NCI-H510A (cell line): ENCODE measurements at regions not wholly inside any gene's neighbourhood (a gene's known extent, or its start where the extent isn't known, plus 50 kb on each side); places are given as distances from the start of the nearest gene placed in this dataset.

Source experiments
- DNase-seq: peaks from one replicate; lab custom pipeline; 2025; lab: John Stamatoyannopoulos, UW

DNA sequence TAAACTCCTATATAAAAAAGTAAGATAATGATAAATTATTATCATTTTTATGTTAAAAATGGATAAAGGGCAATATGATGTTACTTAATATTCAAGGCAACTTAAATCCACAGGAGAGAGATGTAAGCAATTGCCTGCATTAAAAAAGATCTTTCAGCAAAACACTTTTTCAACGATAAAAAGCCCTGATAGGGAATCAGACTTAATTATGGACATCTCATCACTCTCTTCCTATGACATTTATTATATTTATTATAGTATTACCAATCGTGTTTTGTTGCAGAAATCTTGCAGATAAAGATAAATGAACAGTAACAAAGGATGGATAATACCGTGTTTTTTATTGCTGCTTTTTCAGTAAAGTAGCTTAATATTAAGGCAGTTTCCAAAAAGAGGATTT, 178.5 kb downstream of the SH2D1A start:
- no peak for DNase-seq

DNA sequence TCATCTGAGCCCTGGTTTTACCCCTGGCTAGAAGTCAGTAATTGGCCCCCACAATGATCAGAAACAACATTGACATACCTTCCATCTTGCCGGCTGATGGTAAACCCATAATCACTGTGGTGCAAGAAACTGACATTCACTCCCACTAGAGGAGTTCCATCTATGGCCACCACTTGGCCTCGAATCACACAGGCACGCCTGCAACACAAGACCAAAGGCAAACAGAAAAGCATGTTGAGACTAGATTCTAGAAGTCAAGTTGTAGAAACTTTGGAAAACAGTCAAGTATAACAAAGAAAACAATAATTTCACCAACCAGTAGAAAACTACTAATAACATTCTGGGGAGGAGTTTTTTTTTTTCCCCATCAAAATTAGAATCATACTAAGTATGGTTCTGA, 183.4 kb downstream of the SH2D1A start:
- DNase-seq, result no peak

DNA sequence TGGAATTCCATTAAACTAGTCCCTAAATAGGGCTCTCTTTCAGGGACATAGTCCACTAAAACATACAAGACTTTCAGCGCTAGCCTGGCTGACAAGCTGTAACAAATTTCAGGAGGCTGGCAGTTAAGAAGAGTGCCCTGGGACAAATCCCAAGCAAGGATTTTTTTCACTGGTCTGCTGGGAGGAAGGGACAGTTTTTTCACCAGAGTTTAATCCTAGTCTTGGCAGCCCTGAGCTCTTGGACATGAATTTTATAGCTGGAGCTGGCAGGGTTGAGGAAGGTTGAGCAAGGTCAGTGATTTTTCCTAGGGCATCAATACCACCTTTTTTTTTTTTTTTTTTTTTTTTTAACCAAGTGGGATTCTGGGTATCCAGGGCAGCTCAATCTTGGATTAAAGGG, 184.4 kb downstream of the SH2D1A start:
- DNase-seq, result no peak

DNA sequence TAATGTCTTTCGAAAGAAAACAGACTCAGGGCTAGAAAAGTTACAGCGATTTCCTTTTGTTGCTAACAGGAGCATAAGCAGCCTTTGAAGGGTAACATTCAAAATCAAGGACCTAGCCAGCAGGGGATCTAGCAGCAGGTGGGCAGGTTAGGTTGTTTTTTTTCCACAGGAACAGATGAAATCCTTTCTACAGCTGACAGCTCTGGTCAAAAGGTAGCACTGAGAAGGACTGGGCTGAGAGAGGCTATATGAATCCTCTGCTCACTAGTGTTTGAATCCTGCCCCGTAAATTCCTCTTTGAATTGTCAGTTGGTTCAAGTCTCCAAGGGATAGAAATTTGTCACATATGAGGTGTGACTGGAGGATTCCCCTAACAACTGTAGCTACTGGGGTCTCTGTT, 188.2 kb downstream of the SH2D1A start:
- no peak for DNase-seq

DNA sequence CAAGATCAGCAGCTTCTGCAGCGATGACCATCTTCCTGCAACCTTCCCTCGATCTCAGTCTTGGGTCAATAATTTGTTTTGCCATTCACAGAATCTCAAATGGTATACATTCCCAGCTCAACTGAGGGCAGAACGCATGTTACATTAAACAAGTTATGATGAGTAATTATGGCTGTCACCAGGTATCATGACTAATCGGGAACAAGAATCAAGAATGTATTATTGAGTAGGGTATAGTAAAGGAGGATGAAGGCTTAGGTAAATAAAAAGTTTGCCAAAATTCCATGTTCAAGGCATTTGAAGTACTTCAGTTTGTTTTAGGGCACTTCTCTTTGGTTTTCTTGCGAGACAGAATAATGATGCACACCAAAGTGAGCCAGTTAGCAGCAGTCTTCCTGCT, 194.1 kb downstream of the SH2D1A start:
- no peak for DNase-seq

DNA sequence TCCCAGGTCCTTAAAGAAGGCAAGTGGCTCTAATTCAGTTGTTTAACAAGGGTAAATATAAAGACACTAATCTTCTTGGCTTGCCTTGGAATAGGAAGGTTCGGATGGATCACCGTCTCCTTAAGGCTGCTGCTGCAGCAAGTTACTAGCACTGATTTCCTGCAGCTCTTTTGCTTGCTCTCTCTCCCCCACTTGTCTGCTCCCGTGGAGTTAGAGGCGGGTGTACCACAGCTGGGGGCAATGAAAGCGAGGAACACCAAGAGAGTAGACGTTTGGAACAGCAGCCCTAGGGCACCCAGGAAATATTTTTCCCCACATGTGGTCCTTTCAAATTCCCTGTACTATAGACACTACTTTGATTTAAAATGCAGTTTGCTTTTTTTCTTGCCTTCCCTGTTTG, 202.2 kb downstream of the SH2D1A start:
- no peak for DNase-seq

DNA sequence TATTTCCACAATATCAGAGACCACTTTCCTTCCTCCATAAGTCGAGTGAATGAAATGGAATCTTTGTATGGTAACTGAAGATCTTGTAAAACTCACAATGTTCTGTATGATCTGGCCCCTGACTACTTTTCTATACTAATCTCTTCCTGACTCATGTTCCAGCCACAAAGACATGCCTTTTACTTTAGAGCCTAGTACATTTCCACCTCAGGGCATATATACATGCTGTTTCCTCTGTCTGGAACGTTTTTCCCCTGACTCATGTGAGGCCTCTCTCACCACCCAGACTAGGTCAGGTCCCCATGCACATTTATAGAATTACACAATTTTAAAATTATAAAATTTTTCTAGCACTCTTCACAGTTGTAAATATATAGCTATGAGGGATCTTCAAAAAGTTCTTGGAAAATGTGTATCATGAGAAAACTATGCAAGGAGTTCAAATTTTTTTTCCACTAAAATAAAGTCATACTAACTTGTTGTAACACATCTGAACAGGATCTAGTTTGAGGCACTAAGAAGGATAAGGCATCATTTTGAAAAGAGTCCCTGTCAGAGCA, 208.8 kb downstream of the SH2D1A start:
- no peak for DNase-seq

DNA sequence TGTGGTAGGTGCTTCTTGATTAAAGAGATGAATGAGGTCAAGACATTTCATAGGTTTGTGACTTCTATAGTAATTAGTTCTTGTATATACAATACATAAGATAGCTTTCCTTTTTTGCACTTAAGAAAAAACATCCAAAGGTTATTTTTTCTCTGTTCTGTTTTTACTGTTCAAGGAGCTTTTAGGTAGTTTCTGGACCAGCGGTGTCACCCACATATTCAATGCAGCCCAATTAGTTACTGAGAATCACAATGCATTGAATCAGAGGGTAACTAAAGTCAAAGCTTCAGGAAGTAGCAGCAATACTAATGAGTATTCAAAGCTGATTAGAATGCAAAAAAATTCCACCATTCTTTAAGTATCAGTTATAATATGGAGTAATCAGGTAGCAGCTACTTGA, 211.6 kb downstream of the SH2D1A start:
- DNase-seq, result no peak

DNA sequence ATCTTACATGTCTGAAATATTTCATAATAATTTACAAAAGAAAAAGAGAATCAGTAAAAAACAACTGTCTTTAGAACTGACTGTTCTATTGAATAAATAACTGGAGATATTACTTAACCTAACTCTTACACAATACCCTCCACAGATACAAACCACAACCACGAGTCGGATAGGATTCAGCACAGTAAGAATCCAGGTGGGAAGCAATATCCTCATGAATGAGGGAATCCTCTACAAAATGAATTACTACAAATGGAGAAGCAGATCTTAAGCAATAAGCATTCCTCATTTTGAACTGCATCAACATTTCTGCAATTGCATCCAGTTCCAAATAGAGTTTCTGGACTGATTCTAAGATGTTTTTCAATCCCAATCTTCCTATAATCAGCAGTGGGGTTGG, 227.1 kb downstream of the SH2D1A start:
- no peak for DNase-seq

DNA sequence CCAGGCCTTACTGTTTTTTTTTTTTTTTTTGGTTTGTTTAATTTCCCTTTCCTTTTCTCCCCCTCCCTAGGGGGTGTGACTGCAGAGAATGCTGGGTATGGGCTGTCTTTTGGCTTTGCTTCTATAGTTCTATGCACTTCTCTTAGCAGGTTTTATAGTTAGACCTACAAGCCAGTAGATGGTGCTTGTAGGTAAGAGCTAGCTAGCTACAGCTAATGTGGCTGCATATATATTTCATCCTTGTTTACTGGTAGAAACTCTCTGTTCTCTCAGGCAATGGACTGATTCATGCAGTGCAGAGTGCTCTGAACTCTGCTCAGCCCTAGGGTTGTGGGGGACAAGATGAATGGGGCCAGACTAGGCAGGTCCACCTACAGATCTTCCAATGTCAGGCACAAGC, 246.4 kb downstream of the SH2D1A start:
- DNase-seq, result no peak

DNA sequence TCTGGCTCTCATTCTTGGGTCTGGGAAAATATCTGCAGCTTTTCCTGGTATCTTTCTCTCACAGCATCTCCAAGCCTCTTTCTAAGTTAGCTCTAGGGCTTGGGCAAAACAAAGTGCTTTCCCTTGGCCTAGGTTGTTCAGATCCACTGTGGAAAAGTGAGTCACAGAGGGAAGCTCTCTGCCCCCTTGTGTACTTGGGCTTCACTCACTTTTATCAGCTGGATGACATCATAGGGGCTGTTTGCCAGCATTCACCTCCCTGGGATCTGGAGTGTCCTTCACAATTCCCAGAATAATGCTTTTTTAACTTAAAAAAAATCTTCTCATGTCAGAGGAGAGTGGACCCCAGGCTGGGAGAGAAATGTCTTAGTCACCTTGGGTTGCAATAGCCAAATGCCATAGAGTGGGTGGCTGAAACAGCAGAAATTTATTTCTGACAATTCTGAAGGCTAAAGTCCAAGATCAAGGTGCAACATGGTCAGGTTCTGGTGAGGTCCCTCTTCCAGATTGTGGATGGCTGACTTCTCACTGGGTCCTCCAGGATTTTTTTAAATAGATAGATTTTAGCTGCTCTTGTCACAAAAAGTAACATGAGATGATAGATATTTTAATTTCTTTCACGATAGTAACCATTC, 247.8 kb downstream of the SH2D1A start:
- no peak for DNase-seq

DNA sequence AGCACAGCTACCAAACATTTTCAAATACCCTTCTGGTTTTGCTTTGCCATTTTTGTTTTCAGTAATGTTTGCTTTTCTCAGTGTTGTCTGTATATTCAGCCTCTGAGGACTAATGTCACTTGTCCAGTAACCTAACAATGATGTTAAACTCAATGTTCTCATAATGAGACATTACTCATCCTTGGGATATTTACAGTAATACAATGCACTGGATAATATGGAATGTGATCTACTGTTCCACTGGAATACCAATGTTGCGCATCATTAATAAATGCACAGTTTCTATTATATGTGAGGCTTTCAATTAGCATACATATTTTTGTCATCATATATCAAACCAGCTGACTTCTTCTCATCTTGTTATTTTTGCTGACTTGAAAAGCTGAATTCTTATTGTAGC, 259.1 kb downstream of the SH2D1A start:
- no peak for DNase-seq

DNA sequence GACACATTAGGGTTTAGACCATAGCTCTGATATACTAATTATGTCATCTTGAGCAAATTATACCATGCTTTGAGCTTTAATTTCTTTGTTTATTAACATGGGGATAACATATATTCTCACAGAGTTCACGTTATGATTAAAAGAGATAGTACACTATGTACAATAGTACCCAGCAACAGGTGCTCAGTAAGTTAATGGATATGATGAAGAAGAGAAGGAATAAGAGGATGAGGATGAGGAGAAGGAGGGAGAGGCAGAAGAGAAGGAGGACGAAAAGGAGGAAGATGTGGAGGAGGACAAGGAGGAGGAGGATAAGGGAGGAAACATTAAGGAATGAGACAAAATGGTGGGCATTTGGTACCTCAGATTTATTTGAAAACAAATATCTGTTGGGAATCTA, 260.4 kb downstream of the SH2D1A start:
- no peak for DNase-seq

DNA sequence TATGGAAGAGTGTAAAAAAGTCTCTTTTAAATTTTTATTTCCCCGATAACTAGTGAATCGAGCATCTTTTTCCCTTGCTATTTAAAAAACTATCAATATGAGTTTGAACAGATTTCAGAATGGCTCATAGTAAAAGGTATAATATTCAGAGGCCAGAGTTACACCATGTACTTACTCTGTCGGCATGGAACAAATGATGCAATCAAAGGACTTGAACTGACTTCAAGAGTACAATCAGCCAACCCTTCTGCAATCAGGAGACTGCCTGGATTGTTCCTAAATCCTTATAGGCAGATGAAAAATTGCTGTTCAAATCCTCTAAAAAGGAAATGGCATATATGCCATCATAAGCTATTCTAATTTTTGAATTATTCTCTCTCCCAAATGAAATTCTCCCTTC, 273.3 kb downstream of the SH2D1A start:
- DNase-seq, result no peak

DNA sequence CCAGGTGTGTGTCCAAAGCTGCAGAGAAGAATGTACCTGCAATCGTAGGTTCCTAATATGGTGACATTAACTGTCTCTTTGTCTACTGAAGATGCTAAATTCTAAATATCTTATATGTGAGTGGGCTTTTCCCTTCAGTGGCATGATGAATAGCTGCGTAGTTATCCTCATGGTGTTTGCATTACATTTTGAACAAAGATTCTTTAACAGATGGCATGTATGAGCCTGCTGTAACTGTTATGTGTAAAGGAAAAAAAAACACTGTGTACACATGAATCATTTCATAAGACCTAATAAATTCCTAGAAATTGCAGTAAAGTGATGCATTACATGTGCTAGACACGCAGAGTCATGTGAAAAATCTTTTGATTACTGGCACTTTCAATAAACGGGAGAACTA, 288.0 kb downstream of the SH2D1A start:
- no peak for DNase-seq

DNA sequence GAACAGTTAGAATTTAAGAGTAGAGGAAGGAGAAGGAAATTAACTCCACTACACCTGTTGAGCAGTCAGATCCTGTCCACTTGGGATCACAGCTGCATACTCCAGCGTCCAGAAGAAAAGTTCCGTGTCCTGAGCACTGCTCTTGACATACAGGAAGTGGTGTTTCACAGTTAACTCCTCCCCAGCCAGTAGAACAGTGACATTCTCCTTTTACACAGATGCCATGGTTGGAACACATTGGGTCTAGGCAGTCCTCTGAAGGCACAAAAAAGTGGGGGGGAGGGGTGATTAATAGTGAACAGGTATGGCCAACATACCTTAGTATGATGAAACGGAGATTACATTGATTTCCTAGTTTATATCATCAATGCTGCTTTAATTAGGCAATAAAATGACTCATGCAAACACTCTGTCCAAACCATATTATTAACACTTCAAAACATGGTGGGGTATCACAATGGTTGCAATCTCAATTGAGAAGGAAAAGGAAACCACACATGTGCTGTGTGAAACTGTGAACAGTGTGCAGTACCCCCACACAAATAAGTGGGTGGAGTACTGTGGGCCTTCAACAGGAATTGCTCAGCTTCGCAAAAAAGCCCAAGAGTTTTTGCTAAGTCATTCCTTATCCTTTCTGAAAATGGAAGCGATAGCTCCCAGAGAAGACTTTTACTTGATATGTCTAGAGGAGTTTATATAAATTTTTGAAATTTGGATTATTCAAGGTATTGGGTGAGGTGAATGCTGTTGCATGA, 295.6 kb downstream of the SH2D1A start:
- DNase-seq, result peak; percentile 2

DNA sequence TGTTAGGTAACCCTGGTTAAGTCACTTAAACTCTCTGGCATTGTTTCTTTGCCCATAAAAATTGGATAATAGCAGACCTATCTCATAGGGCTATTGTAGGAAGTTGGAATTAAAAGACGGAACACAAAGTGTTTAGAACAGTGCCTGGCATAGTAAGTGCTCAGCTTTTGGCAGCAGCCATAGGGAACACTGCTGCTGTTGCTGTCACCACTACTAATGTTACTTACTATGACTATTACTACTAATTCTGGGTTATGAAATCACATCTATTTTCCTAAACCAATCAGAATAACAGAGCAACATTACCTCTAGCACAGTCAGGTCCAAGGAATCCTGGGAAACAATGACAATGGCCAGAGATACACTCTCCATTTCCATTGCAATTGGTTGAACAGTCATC, 300.0 kb downstream of the SH2D1A start:
- no peak for DNase-seq

DNA sequence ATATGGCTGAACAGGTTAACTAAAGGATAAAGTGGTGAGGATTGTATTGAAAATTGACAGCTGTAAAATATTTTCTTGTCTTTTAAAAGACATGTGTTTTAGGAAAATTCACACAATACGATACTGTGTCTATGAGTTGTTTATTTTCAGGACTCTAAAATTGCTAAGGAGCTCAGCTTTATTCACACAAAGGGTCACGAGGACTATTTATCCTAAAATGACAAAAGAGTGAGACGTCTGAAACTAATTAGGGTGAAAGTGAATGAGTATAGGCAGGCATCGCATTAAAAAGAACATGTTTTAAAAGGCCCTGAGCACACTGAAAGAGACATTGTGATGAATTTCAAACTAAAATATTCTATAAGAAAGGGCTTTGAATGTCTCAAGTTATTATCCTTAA, 304.7 kb downstream of the SH2D1A start:
- no peak for DNase-seq

DNA sequence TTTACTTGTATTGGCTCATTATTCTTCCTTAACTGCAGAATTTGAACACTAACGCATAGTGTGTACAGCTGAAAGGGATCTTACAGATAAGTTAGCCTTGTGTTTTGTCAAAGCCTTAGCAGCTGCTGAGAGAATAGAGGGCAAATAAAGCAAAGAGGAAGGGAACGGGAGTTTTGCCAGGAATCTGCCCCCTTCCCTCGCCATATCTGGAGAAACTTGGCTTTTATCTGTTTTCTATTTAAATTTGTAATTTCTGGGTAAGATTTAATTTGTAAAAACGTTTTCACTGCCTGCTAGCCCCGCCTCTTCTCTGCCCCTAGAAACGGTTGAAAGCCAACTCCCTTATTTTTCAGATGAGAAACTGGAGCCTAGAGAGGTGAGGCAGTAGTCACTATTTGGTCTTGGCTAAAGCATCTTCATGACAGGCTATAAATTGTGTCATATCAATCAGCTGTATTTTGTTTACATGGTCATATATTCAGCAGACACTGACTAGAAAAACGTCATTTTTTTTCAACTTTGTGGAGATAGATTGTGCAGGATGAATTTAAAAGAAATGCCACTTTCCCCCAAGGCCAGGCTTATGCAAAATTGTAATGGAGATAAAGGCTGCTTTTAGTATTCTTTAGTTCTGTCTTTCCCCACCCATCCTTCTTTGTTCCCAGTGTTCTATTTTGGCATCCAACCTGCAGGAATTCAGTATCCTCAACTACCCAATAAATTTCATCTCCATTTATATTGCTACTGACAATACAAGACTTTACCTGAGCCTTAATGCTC, 319.4 kb downstream of the SH2D1A start:
- no peak for DNase-seq

DNA sequence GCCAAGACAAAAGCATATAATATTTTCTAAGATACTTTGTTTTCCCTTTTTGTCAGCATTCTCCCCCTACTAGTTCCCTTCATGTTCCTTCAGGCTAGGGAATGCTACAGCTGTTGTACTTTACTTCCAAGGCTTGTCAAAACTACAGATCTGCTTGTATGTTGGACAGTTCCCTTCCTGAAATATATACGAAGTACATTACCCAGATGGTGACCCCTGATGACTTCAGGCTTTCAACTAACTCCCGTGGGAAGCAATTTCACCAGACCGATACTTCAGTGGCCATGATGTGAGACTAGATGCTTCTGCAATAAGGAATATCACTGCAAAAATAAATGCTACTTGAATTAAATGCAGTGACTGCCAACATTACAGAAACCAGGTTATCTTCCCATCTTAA, 332.8 kb downstream of the SH2D1A start:
- no peak for DNase-seq

DNA sequence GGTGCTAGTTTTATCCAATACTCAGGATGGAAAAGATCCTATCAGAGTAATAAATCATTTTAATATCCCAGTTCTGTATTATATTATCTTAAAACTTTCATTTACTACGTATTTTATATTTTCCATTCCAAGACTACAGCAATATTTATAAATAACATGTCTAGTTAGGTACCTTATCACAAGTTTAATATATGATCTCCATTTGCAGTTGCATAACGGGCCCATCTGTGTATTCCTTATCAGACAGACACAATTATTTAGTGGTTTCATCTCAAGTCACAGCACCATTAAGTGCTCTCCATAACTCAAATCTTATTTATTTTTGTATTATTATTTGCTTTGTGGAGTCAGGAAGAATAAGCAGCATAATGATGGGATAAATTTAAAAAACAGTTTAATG, 333.9 kb downstream of the SH2D1A start:
- no peak for DNase-seq

DNA sequence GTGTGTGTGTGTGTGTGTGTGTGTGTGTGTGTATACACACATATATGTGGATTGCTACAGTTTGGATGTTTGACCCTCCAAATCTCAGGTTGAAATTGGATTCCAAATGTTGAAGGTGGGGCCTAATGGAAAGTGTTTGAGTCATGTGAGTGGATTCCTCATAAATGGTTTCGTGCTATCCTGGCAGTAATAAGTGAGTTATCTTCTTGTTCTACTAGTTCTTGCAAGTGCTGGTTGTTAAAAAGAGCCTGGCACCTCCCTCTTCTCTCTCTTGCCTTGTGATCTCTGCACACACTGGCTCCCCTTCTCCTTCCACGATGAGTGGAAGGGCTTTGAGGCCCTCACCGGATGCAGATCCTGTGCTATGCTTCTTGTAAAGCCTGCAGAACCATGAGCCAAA, 344.1 kb downstream of the SH2D1A start:
- no peak for DNase-seq

DNA sequence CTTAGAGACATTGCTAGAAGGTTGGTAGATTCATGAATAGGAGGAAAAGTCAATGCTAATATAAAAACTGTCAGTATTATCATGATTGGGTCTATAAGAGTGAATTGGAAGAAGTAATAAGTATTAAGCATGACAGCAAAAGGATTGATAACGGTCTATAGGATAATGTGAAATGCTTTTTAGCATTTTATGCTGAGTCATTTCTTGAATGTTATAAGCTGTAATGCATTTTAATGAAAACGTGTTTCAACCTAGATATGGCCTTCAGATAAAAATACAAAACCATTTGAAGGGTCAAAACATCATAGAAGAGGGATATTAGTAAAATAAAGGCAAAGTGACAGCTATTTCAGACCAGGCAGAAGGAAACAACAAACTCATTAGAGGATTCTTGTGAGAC, 353.5 kb downstream of the SH2D1A start:
- no peak for DNase-seq
